Keratinocyte (primary cell): ENCODE measurements at regions not wholly inside any gene's neighbourhood (a gene's known extent, or its start where the extent isn't known, plus 50 kb on each side); places are given as distances from the start of the nearest gene placed in this dataset.

Experiments used
- CTCF ChIP-seq, 3 experiments: IDR thresholded peaks in 1 of 3; conservative IDR thresholded peaks in 1 of 3; optimal IDR thresholded peaks in 1 of 3; 2 replicates in 2 of 3; 3 replicates in 1 of 3; pipeline versions ENCODE3 to v1.5.1; 2011; ENCODE audit warnings: low read length in 3 of 3, mild to moderate bottlenecking in 3 of 3, moderate library complexity in 2 of 3, control low read depth in 1 of 3, inconsistent platforms in 1 of 3; ENCODE audit not compliant: insufficient read depth in 2 of 3; ENCODE audit errors: extremely low read depth in 1 of 3
- EZH2 ChIP-seq: IDR thresholded peaks from one replicate; pipeline ENCODE4 v1.6.1; 2012; ENCODE audit warnings: inconsistent platforms, mild to moderate bottlenecking, low read length, moderate library complexity

GRCh38 chr7:152521420-152522337 is 85.9 kb upstream of the KMT2C start:
- TF ChIP-seq EZH2 (no peak), CTCF (optimal IDR thresholded peaks at IDR 0.05 in 1 of 3, IDR thresholded peaks at IDR 0.05 in 1 of 3, conservative IDR thresholded peaks at IDR 0.05 in 1 of 3; ENCODE audit: extremely low read depth in 1 of 3, insufficient read depth in 2 of 3, low read length in 3 of 3) (no peak)
